H9 (cell line): ENCODE measurements at regions not wholly inside any gene's neighbourhood (a gene's known extent, or its start where the extent isn't known, plus 50 kb on each side); places are given as distances from the start of the nearest gene placed in this dataset.
"Not testable (repeated sequence)": the region's sequence is repeated elsewhere in the genome, so short reads cannot be mapped to it uniquely, and the experiment has no call there.

Source experiments
- DNase-seq: peaks from one replicate; pipeline ENCODE4 v3.0.0-alpha.2; 2017
- H2AFZ ChIP-seq: one replicate; pipeline ENCODE4 v1.6.1; 2013; ENCODE audit warnings: mild to moderate bottlenecking, low read length, control low read depth, moderate library complexity
- H2AK5ac ChIP-seq: 2 replicates; pipeline ENCODE4 v1.6.1; 2013; ENCODE audit warnings: low read length, control low read depth, mixed read lengths; ENCODE audit not compliant: insufficient read length
- H2BK120ac ChIP-seq: one replicate; pipeline ENCODE4 v1.6.1; 2013; ENCODE audit warnings: low read depth, mild to moderate bottlenecking, low read length, control low read depth, inconsistent platforms; ENCODE audit not compliant: poor library complexity, severe bottlenecking
- H2BK12ac ChIP-seq: 2 replicates; pipeline ENCODE4 v1.6.1; 2013; ENCODE audit warnings: low read length, control low read depth, mixed read lengths, low read depth; ENCODE audit not compliant: insufficient read length
- H2BK15ac ChIP-seq: 2 replicates; pipeline ENCODE4 v1.6.1; 2013; ENCODE audit warnings: low read depth, low read length, control low read depth
- H2BK20ac ChIP-seq: one replicate; pipeline ENCODE4 v1.6.1; 2013; ENCODE audit warnings: low read depth, mild to moderate bottlenecking, low read length, control low read depth, inconsistent platforms; ENCODE audit not compliant: poor library complexity, severe bottlenecking
- H2BK5ac ChIP-seq: 2 replicates; pipeline ENCODE4 v1.6.1; 2013; ENCODE audit warnings: low read length, control low read depth, mixed read lengths; ENCODE audit not compliant: insufficient read length
- H3K14ac ChIP-seq: 2 replicates; pipeline ENCODE4 v1.6.1; 2013; ENCODE audit warnings: low read length, control low read depth; ENCODE audit not compliant: insufficient read depth
- H3K18ac ChIP-seq: 2 replicates; pipeline ENCODE4 v1.6.1; 2013; ENCODE audit warnings: low read depth, mild to moderate bottlenecking, mixed read lengths, low read length, control low read depth; ENCODE audit not compliant: insufficient read length
- H3K23ac ChIP-seq: 2 replicates; pipeline ENCODE4 v1.6.1; 2013; ENCODE audit warnings: low read length, control low read depth, mixed read lengths, low read depth; ENCODE audit not compliant: insufficient read length
- H3K23me2 ChIP-seq: 2 replicates; pipeline ENCODE4 v1.6.1; 2013; ENCODE audit warnings: low read depth, mild to moderate bottlenecking, mixed read lengths, low read length, control low read depth; ENCODE audit not compliant: insufficient read length, poor library complexity, severe bottlenecking
- H3K27ac ChIP-seq: 2 replicates; pipeline ENCODE4 v1.5.1; 2013; ENCODE audit warnings: low read length, control low read depth, mixed read lengths, low read depth; ENCODE audit not compliant: insufficient read length
- H3K27me3 ChIP-seq: 2 replicates; pipeline ENCODE4 v1.6.1; 2013; ENCODE audit warnings: low read length, control low read depth, inconsistent platforms; ENCODE audit not compliant: insufficient read depth
- H3K4ac ChIP-seq: 2 replicates; pipeline ENCODE4 v1.6.1; 2013; ENCODE audit warnings: low read depth, mild to moderate bottlenecking, control low read depth, inconsistent platforms, low read length, moderate library complexity
- H3K4me1 ChIP-seq: 2 replicates; pipeline ENCODE4 v1.6.1; 2013; ENCODE audit warnings: low read length, control low read depth, inconsistent platforms; ENCODE audit not compliant: insufficient read depth
- H3K4me2 ChIP-seq: 2 replicates; pipeline ENCODE4 v1.6.1; 2013; ENCODE audit warnings: low read length, control low read depth, mixed read lengths; ENCODE audit not compliant: insufficient read length, insufficient read depth
- H3K56ac ChIP-seq: 2 replicates; pipeline ENCODE4 v1.6.1; 2013; ENCODE audit warnings: low read depth, mild to moderate bottlenecking, mixed read lengths, low read length, control low read depth; ENCODE audit not compliant: insufficient read length
- H3K79me1 ChIP-seq: 2 replicates; pipeline ENCODE4 v1.6.1; 2013; ENCODE audit warnings: low read depth, mild to moderate bottlenecking, moderate library complexity, low read length, control low read depth, inconsistent platforms; ENCODE audit not compliant: insufficient read depth, poor library complexity, severe bottlenecking
- H3K79me2 ChIP-seq: 2 replicates; pipeline ENCODE4 v1.6.1; 2013; ENCODE audit warnings: low read length, control low read depth, inconsistent platforms; ENCODE audit not compliant: insufficient read depth
- H3K9ac ChIP-seq: 2 replicates; pipeline ENCODE4 v1.6.1; 2013; ENCODE audit warnings: low read length, control low read depth, mixed read lengths; ENCODE audit not compliant: insufficient read length; ENCODE audit errors: extremely low read depth
- H3K9me3 ChIP-seq: one replicate; pipeline ENCODE4 v1.6.1; 2013; ENCODE audit warnings: low read depth, low read length, inconsistent platforms; ENCODE audit not compliant: control insufficient read depth
- H3T11ph ChIP-seq: one replicate; pipeline ENCODE4 v1.6.1; 2013; ENCODE audit warnings: mild to moderate bottlenecking, low read length, control low read depth, inconsistent platforms
- H4K20me1 ChIP-seq: one replicate; pipeline ENCODE4 v1.6.1; 2013; ENCODE audit not compliant: control insufficient read depth, insufficient read length, insufficient read depth
- H4K5ac ChIP-seq: 2 replicates; pipeline ENCODE4 v1.6.1; 2013; ENCODE audit warnings: low read depth, mild to moderate bottlenecking, mixed read lengths, low read length, control low read depth; ENCODE audit not compliant: insufficient read length
- H4K8ac ChIP-seq: replicated peaks from 2 replicates; pipeline ENCODE4 v1.6.1; 2013; ENCODE audit warnings: low read length, control low read depth, mixed read lengths, low read depth; ENCODE audit not compliant: insufficient read length
- H4K91ac ChIP-seq: 2 replicates; pipeline ENCODE4 v1.6.1; 2013; ENCODE audit warnings: low read depth, mild to moderate bottlenecking, moderate library complexity, mixed read lengths, low read length, control low read depth; ENCODE audit not compliant: insufficient read length
- H3K27ac Mint-ChIP-seq, 3 experiments: 2 replicates in 2 of 3; 3 replicates in 1 of 3; pipeline ENCODE4 v1.8.0; 2020 to 2021; ENCODE audit warnings: mixed read lengths in 3 of 3, mild to moderate bottlenecking in 1 of 3, moderate library complexity in 1 of 3
- H3K27me3 Mint-ChIP-seq: 2 replicates; pipeline ENCODE4 v1.8.0; 2021; ENCODE audit warnings: low read depth, mild to moderate bottlenecking, moderate library complexity, mixed read lengths
- H3K36me3 Mint-ChIP-seq, 3 experiments: 2 replicates in 2 of 3; 3 replicates in 1 of 3; pipeline ENCODE4 v1.8.0; 2020 to 2021; ENCODE audit warnings: low read depth in 3 of 3, mixed read lengths in 3 of 3; ENCODE audit not compliant: insufficient read depth in 1 of 3
- H3K4me1 Mint-ChIP-seq, 2 experiments: 2 replicates each; pipeline ENCODE4 v1.8.0; 2020; ENCODE audit warnings: mixed read lengths in 2 of 2
- H3K4me3 Mint-ChIP-seq, 2 experiments: 2 replicates in 1 of 2; 3 replicates in 1 of 2; pipeline ENCODE4 v1.8.0; 2020 to 2021; ENCODE audit warnings: mild to moderate bottlenecking in 2 of 2, mixed read lengths in 2 of 2, moderate library complexity in 1 of 2
- H3K9me3 Mint-ChIP-seq, 2 experiments: 2 replicates in 1 of 2; 3 replicates in 1 of 2; pipeline ENCODE4 v1.8.0; 2020; ENCODE audit warnings: mild to moderate bottlenecking in 2 of 2, mixed read lengths in 2 of 2, moderate library complexity in 1 of 2
- WGBS: extraction: QIAGEN DNeasy Blood & Tissue Kit; methylation state at CpG from one replicate; pipeline ENCODE4 v1.1.7; 2013; ENCODE audit warnings: missing lambda C conversion rate, low lambda C conversion rate, mixed read lengths; ENCODE audit not compliant: insufficient read length; ENCODE audit errors: extremely low coverage; 5-methylcytosine and 5-hydroxymethylcytosine counted together
- TF ChIP-seq, protein P1 (sequence below): fragments of 200-600 bp; sonication (generic); conservative IDR thresholded peaks from 3 replicates; pipeline ENCODE4 v1.8.0; 2021; ENCODE audit warnings: antibody characterized with exemption, mild to moderate bottlenecking

DNA sequence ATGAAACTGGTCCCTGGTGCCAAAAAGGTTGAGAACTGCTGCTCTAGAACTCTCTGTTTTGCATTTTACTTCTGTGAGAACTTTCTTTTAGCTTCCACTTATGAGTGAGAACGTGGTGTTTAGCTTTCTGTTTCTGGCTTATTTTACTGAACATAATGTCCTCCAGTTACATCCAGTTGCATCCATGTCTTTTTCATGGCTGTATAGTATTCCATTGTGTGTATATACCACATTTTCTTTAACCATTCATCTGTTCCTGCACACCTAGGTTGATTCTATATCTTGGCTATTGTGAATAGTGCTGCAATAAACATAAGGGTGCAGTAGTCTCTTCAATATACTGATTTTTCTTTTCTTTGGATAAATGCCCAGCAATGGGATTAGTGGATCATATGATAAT is 165.7 kb downstream of the NPR3 start:
- Histone ChIP-seq H3K79me1 (no peaks in the 10 kb centered on the region), H3K23me2 (no peaks in the 10 kb centered on the region), H3K27ac (no peak overlapping the region), H2BK120ac (no peak overlapping the region), H3K23ac (no peak overlapping the region), H2BK15ac (no peak overlapping the region), H4K8ac (no peak overlapping the region), H3T11ph (no peak overlapping the region), H3K9ac (no peak overlapping the region), H2BK12ac (no peak overlapping the region), H3K18ac (no peak overlapping the region), H3K79me2 (no peaks in the 10 kb centered on the region), H2AK5ac (no peak overlapping the region), H4K20me1 (no peaks in the 10 kb centered on the region), H3K27me3 (no peaks in the 10 kb centered on the region), H4K5ac (no peak overlapping the region), H4K91ac (no peak overlapping the region), H3K14ac (no peak overlapping the region), H3K4ac (no peak overlapping the region), H3K56ac (no peak overlapping the region), H3K4me2 (no peak overlapping the region), H3K9me3 (no peaks in the 10 kb centered on the region), H2BK20ac (no peak overlapping the region), H2BK5ac (no peak overlapping the region), H2AFZ (no peak overlapping the region), H3K4me1 (no peaks in the 10 kb centered on the region)
- WGBS: no CpG with 5 or more reads among the region's 1 CpG
- Mint-ChIP-seq H3K27me3 (no peaks in the 10 kb centered on the region; the same call in 1 of the 2 replicates), H3K9me3 (peaks cover 35 to 36% of the 10 kb centered on the region in 2 experiments), H3K4me3 (no peak overlapping the region), H3K4me1 (no peaks in the 10 kb centered on the region), H3K27ac (no peak overlapping the region), H3K36me3 (peaks cover 7 to 31% (median 8%) of the 10 kb centered on the region in 3 experiments; a peak in 6 of 7 replicates)
- TF ChIP-seq, protein P1, sequence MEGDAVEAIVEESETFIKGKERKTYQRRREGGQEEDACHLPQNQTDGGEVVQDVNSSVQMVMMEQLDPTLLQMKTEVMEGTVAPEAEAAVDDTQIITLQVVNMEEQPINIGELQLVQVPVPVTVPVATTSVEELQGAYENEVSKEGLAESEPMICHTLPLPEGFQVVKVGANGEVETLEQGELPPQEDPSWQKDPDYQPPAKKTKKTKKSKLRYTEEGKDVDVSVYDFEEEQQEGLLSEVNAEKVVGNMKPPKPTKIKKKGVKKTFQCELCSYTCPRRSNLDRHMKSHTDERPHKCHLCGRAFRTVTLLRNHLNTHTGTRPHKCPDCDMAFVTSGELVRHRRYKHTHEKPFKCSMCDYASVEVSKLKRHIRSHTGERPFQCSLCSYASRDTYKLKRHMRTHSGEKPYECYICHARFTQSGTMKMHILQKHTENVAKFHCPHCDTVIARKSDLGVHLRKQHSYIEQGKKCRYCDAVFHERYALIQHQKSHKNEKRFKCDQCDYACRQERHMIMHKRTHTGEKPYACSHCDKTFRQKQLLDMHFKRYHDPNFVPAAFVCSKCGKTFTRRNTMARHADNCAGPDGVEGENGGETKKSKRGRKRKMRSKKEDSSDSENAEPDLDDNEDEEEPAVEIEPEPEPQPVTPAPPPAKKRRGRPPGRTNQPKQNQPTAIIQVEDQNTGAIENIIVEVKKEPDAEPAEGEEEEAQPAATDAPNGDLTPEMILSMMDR: no peak
- no peak for DNase-seq

DNA sequence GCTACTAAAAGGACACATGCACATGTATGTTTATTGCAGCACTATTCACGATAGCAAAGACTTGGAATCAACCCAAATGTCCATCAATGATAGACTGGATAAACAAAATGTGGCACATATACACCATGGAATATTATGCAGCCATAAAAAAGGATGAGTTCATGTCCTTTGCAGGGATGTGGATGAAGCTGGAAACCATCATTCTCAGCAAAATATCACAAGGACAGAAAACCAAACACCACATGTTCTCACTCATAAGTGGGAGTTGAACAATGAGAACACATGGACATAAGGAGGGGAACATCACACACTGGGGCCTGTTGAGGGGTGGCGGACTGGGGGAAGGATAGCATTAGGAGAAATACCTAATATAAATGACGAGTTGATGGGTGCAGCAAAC is 168.2 kb downstream of the NPR3 start:
- not testable (repeated sequence) for H3K79me2 ChIP-seq, H3K9me3 ChIP-seq, H3K14ac ChIP-seq, H3K27me3 Mint-ChIP-seq, DNase-seq, H3K79me1 ChIP-seq, H2BK20ac ChIP-seq, H3K23ac ChIP-seq, H3K4me1 Mint-ChIP-seq, H4K5ac ChIP-seq, H2BK12ac ChIP-seq, H2AK5ac ChIP-seq, H3K4me2 ChIP-seq, H3K23me2 ChIP-seq, H4K91ac ChIP-seq, H3K4ac ChIP-seq, H3K4me3 Mint-ChIP-seq, H3K27ac Mint-ChIP-seq, H2BK5ac ChIP-seq, H3K18ac ChIP-seq, H4K8ac ChIP-seq, H3K9ac ChIP-seq, H2BK15ac ChIP-seq, H3K27me3 ChIP-seq, H3K4me1 ChIP-seq, H3K56ac ChIP-seq, H2BK120ac ChIP-seq, H2AFZ ChIP-seq, H4K20me1 ChIP-seq, H3K27ac ChIP-seq, H3T11ph ChIP-seq
- peaks cover 28 to 29% of the 10 kb centered on the region in 2 experiments for H3K9me3 Mint-ChIP-seq
- WGBS: no CpG with 5 or more reads among the region's 3 CpGs
- peaks cover 0 to 17% (median 2%) of the 10 kb centered on the region in 3 experiments; a peak in 4 of 7 replicates for H3K36me3 Mint-ChIP-seq
